Fibroblast of lung (primary cell): ENCODE measurements at regions not wholly inside any gene's neighbourhood (a gene's known extent, or its start where the extent isn't known, plus 50 kb on each side); places are given as distances from the start of the nearest gene placed in this dataset.

Source experiments
- CTCF ChIP-seq, 2 donors: IDR thresholded peaks in 1 of 2; conservative IDR thresholded peaks in 1 of 2; 1 replicate in 1 of 2; 2 replicates in 1 of 2; pipeline ENCODE4 v1.5.1; 2011 to 2012; ENCODE audit warnings: low read length in 2 of 2, control low read depth in 1 of 2, inconsistent platforms in 1 of 2, low read depth in 1 of 2, mild to moderate bottlenecking in 1 of 2
- EZH2 ChIP-seq: IDR thresholded peaks from 2 replicates; pipeline ENCODE4 v1.5.1; 2012; ENCODE audit warnings: low read length, control low read depth, mild to moderate bottlenecking; ENCODE audit errors: missing control alignments

GRCh38 chr1:245074232-245074747, 80.5 kb upstream of the KIF26B start:
- TF ChIP-seq CTCF (conservative IDR thresholded peaks at IDR 0.05 in 1 of 2, IDR thresholded peaks at IDR 0.05 in 1 of 2; ENCODE audit: low read depth in 1 of 2, low read length in 2 of 2) (no peak), EZH2 (no peak)
